Thyroid gland (tissue), 4 donors: ENCODE measurements at regions not wholly inside any gene's neighbourhood (a gene's known extent, or its start where the extent isn't known, plus 50 kb on each side); places are given as distances from the start of the nearest gene placed in this dataset.

Source experiments
- DNase-seq, 2 donors: peaks; one replicate each; pipeline ENCODE4 v3.0.0-alpha.2; 2019
- H3K27ac ChIP-seq, 3 donors: fragments of 200-600 bp; sonication (generic); 1 replicate in 2 of 3; 2 replicates in 1 of 3; pipeline ENCODE4 v1.5.1; 2016 to 2019; ENCODE audit warnings: mild to moderate bottlenecking in 1 of 3, moderate library complexity in 1 of 3
- H3K27me3 ChIP-seq: fragments of 200-600 bp; sonication (generic); one replicate; pipeline ENCODE4 v1.5.1; 2019
- H3K36me3 ChIP-seq, 2 donors: fragments of 200-600 bp; sonication (generic); one replicate each; pipeline ENCODE4 v1.5.1; 2016 to 2019
- H3K4me1 ChIP-seq, 2 donors: fragments of 200-600 bp; sonication (generic); one replicate each; pipeline ENCODE4 v1.5.1; 2017 to 2019
- H3K4me3 ChIP-seq, 3 donors: fragments of 200-600 bp; sonication (generic); replicated peaks in 1 of 3; 1 replicate in 2 of 3; 2 replicates in 1 of 3; pipeline ENCODE4 v1.5.1; 2016; ENCODE audit warnings: mild to moderate bottlenecking in 1 of 3
- H3K9me3 ChIP-seq: fragments of 200-600 bp; sonication (generic); one replicate; pipeline ENCODE4 v1.5.1; 2017
- POLR2A ChIP-seq, 2 donors: fragments of 450-650 bp; IDR thresholded peaks; one replicate each; pipeline ENCODE4 v1.6.1; 2017; ENCODE audit warnings: antibody characterized with exemption in 2 of 2, mild to moderate bottlenecking in 2 of 2, moderate library complexity in 1 of 2
- WGBS, 2 donors: methylation state at CpG; one replicate each; pipeline ENCODE4 v1.1.5; 2017; 5-methylcytosine and 5-hydroxymethylcytosine counted together
- intact Hi-C: fragments of 100-400 bp; cut with DNase I; formaldehyde crosslinking; loops from one replicate; pipeline ENCODE4 v1.15.1; 2023
- TF ChIP-seq, protein P1 (sequence below), 6 experiments: fragments of 200-600 bp in 3 of 6; fragments of 450-650 bp in 3 of 6; sonication (generic) in 3 of 6; IDR thresholded peaks; one replicate each; pipeline ENCODE4 v1.5.1; 2016 to 2019; ENCODE audit warnings: antibody characterized with exemption in 6 of 6, mild to moderate bottlenecking in 2 of 6, inconsistent platforms in 1 of 6, moderate library complexity in 1 of 6

DNA sequence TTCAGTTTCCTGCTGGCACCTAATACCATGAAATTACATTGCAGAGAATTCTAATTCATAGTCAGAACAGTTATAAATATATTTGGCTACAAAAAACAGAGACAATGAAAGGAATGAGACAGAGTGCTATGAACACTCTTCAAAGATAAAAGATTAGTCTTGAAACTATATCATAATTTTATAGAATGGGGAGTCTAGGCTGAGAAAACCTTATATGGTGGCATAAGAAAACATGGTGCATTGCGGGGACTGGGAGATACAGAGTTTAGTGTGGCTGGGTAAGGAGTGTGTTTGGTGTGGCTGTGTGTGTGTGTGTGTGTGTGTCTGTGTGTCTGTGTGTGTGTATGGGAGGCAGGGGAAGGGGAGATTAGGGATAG lies 64.5 kb upstream of the CTLA4 start:
- no peak for DNase-seq
- no peaks in the 10 kb centered on the region for H3K9me3 ChIP-seq
- TF ChIP-seq, protein P1, sequence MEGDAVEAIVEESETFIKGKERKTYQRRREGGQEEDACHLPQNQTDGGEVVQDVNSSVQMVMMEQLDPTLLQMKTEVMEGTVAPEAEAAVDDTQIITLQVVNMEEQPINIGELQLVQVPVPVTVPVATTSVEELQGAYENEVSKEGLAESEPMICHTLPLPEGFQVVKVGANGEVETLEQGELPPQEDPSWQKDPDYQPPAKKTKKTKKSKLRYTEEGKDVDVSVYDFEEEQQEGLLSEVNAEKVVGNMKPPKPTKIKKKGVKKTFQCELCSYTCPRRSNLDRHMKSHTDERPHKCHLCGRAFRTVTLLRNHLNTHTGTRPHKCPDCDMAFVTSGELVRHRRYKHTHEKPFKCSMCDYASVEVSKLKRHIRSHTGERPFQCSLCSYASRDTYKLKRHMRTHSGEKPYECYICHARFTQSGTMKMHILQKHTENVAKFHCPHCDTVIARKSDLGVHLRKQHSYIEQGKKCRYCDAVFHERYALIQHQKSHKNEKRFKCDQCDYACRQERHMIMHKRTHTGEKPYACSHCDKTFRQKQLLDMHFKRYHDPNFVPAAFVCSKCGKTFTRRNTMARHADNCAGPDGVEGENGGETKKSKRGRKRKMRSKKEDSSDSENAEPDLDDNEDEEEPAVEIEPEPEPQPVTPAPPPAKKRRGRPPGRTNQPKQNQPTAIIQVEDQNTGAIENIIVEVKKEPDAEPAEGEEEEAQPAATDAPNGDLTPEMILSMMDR (IDR thresholded peaks at IDR 0.05), result no peak
- no peak for TF ChIP-seq POLR2A (IDR thresholded peaks at IDR 0.05)
- H3K4me1 ChIP-seq, result peaks cover 6 to 7% of the 10 kb centered on the region in 2 donors
- H3K27ac ChIP-seq, result no peak overlapping the region
- intact Hi-C loops, result no loop called here
- 98% methylated on average over 1 of the region's 1 CpG for WGBS, 2 donors
- no peaks in the 10 kb centered on the region for H3K36me3 ChIP-seq
- H3K4me3 ChIP-seq, result no peak overlapping the region
- H3K27me3 ChIP-seq, result no peaks in the 10 kb centered on the region

DNA sequence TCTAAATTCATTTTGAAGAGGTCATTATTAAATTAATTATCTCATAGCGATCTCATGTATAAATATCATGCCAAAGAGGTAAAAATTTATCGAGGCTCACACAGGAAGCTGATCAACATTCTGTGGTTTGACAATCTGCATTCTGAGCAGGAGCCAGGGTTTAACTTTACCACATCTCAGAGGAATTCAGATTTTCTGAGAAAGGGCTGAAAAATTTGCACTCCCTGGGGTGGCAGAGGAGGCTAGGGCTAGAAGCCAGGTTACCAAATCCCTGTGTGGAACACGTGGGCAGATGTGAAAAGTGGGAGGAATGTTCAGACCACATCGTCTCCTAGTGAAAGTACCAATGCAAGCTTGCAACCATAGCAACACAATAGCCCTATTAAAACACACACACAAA lies 63.5 kb upstream of the CTLA4 start:
- TF ChIP-seq, protein P1 (IDR thresholded peaks at IDR 0.05), result no peak
- TF ChIP-seq POLR2A (IDR thresholded peaks at IDR 0.05), result no peak
- Histone ChIP-seq H3K36me3 (no peaks in the 10 kb centered on the region), H3K27ac (no peak overlapping the region), H3K27me3 (no peaks in the 10 kb centered on the region), H3K4me3 (no peak overlapping the region), H3K9me3 (no peaks in the 10 kb centered on the region), H3K4me1 (peaks cover 1% of the 10 kb centered on the region in 2 donors)
- intact Hi-C loops, result no loop called here
- 52 to 66% methylated on average over 4 of the region's 4 CpGs for WGBS, 2 donors
- DNase-seq, result no peak

GRCh38 chr2:203804764-203805485 lies 62.6 kb upstream of the CTLA4 start:
- H3K27ac ChIP-seq, result no peak overlapping the region
- intact Hi-C loops, result no loop called here
- H3K27me3 ChIP-seq, result no peaks in the 10 kb centered on the region
- H3K4me3 ChIP-seq, result no peak overlapping the region
- no peaks in the 10 kb centered on the region for H3K9me3 ChIP-seq
- 85 to 91% methylated on average over 4 of the region's 4 CpGs for WGBS, 2 donors
- H3K4me1 ChIP-seq, result no peaks in the 10 kb centered on the region
- DNase-seq, result no peak
- TF ChIP-seq POLR2A (IDR thresholded peaks at IDR 0.05), result no peak
- TF ChIP-seq, protein P1 (IDR thresholded peaks at IDR 0.05), result no peak
- H3K36me3 ChIP-seq, result no peaks in the 10 kb centered on the region

DNA sequence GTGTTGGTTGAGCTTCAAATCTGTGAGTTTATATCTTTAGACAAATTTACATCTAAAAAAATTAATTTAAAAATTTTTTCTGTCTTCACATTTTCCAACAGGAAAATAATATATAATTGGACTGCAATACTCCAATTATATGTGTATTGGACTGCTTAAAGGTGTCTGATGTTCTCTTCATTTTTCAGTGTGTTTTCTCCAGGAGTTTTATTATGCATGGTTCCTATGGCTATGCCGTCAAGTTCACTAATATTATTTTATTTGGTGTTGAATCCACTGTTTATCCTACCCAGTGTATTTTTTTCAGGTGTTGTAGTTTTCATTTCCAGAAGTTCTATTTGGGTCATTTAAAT lies 62.1 kb upstream of the CTLA4 start:
- H3K36me3 ChIP-seq, result no peaks in the 10 kb centered on the region
- no peaks in the 10 kb centered on the region for H3K4me1 ChIP-seq
- H3K27me3 ChIP-seq, result no peaks in the 10 kb centered on the region
- H3K9me3 ChIP-seq, result no peaks in the 10 kb centered on the region
- TF ChIP-seq, protein P1 (IDR thresholded peaks at IDR 0.05), result no peak
- TF ChIP-seq POLR2A (IDR thresholded peaks at IDR 0.05), result no peak
- WGBS, 2 donors, result 98 to 100% methylated on average over 1 of the region's 1 CpG
- DNase-seq, result no peak
- no peak overlapping the region for H3K27ac ChIP-seq
- intact Hi-C loops, result no loop called here
- H3K4me3 ChIP-seq, result no peak overlapping the region

GRCh38 chr2:203806761-203807160 lies 60.8 kb upstream of the CTLA4 start:
- intact Hi-C loops, result no loop called here
- H3K4me3 ChIP-seq, result no peak overlapping the region
- WGBS, 2 donors, result 91 to 100% methylated on average over 1 of the region's 1 CpG
- no peak for TF ChIP-seq POLR2A (IDR thresholded peaks at IDR 0.05)
- TF ChIP-seq, protein P1 (IDR thresholded peaks at IDR 0.05), result no peak
- H3K4me1 ChIP-seq, result peaks cover 0 to 5% of the 10 kb centered on the region in 2 donors
- no peak for DNase-seq
- H3K9me3 ChIP-seq, result no peaks in the 10 kb centered on the region
- H3K27me3 ChIP-seq, result no peaks in the 10 kb centered on the region
- no peaks in the 10 kb centered on the region for H3K36me3 ChIP-seq
- no peak overlapping the region for H3K27ac ChIP-seq
